Parathyroid adenoma (tissue), 2 donors: ENCODE measurements at regions not wholly inside any gene's neighbourhood (a gene's known extent, or its start where the extent isn't known, plus 50 kb on each side); places are given as distances from the start of the nearest gene placed in this dataset.

Experiments used
- H2AFZ ChIP-seq: fragments of 300-600 bp; sonication (generic); one replicate; pipeline ENCODE4 v1.7.0; 2017; ENCODE audit warnings: antibody characterized with exemption, mild to moderate bottlenecking
- H3K27ac ChIP-seq: fragments of 300-600 bp; sonication (generic); one replicate; pipeline ENCODE4 v1.7.0; 2017
- H3K27me3 ChIP-seq: fragments of 300-600 bp; sonication (generic); one replicate; pipeline ENCODE4 v1.7.0; 2017; ENCODE audit warnings: low read length; ENCODE audit not compliant: control insufficient read depth, insufficient read depth
- H3K36me3 ChIP-seq: fragments of 300-600 bp; sonication (generic); one replicate; pipeline ENCODE4 v1.7.0; 2017; ENCODE audit warnings: low read length; ENCODE audit not compliant: control insufficient read depth, insufficient read depth
- H3K4me1 ChIP-seq: fragments of 300-600 bp; sonication (generic); one replicate; pipeline ENCODE4 v1.7.0; 2017; ENCODE audit warnings: control low read depth
- H3K4me2 ChIP-seq: fragments of 300-600 bp; sonication (generic); one replicate; pipeline ENCODE4 v1.7.0; 2017; ENCODE audit warnings: low read length
- H3K4me3 ChIP-seq: fragments of 300-600 bp; sonication (generic); one replicate; pipeline ENCODE4 v1.7.0; 2017; ENCODE audit warnings: low read depth, low read length
- H3K79me2 ChIP-seq: fragments of 300-600 bp; sonication (generic); one replicate; pipeline ENCODE4 v1.7.0; 2017; ENCODE audit warnings: control low read depth
- H3K9ac ChIP-seq: fragments of 300-600 bp; sonication (generic); one replicate; pipeline ENCODE4 v1.7.0; 2017; ENCODE audit warnings: mild to moderate bottlenecking
- H3K9me3 ChIP-seq: fragments of 300-600 bp; sonication (generic); one replicate; pipeline ENCODE4 v1.7.0; 2017; ENCODE audit warnings: low read length; ENCODE audit not compliant: control insufficient read depth
- CTCF ChIP-seq: fragments of 300-600 bp; sonication (generic); IDR thresholded peaks from one replicate; pipeline ENCODE4 v1.7.0; 2017; ENCODE audit warnings: antibody characterized with exemption, mild to moderate bottlenecking
- donor health status: primary hyperparathyroidism.

GRCh38 chr11:22460181-22460580, 122.0 kb downstream of the SLC17A6 start:
- no peak overlapping the region for H3K4me3 ChIP-seq
- no peaks in the 10 kb centered on the region for H3K27me3 ChIP-seq
- H3K4me1 ChIP-seq: peaks cover 2% of the 10 kb centered on the region
- no peak overlapping the region for H3K27ac ChIP-seq
- no peak overlapping the region for H3K4me2 ChIP-seq
- no peak overlapping the region for H2AFZ ChIP-seq
- no peaks in the 10 kb centered on the region for H3K36me3 ChIP-seq
- no peaks in the 10 kb centered on the region for H3K9me3 ChIP-seq
- no peak for TF ChIP-seq CTCF
- H3K9ac ChIP-seq: no peak overlapping the region
- no peaks in the 10 kb centered on the region for H3K79me2 ChIP-seq

- Histone ChIP-seq H3K9ac (no peak overlapping the region), H3K4me3 (no peak overlapping the region), H3K27me3 (no peaks in the 10 kb centered on the region), H3K9me3 (no peaks in the 10 kb centered on the region), H3K4me1 (peaks cover 2% of the 10 kb centered on the region), H3K79me2 (no peaks in the 10 kb centered on the region), H3K36me3 (no peaks in the 10 kb centered on the region), H3K4me2 (no peak overlapping the region), H3K27ac (no peak overlapping the region), H2AFZ (no peak overlapping the region)
- TF ChIP-seq CTCF: no peak
Measured at GRCh38 chr11:22459048-22459447, 120.9 kb downstream of the SLC17A6 start.

GRCh38 chr11:22458161-22458560, 120.0 kb downstream of the SLC17A6 start:
- Histone ChIP-seq H3K36me3 (no peaks in the 10 kb centered on the region), H3K4me1 (peaks cover 2% of the 10 kb centered on the region), H3K4me2 (no peak overlapping the region), H3K27ac (peak overlapping the region; percentile 72), H2AFZ (peak overlapping the region; percentile 28), H3K9ac (no peak overlapping the region), H3K9me3 (no peaks in the 10 kb centered on the region), H3K79me2 (no peaks in the 10 kb centered on the region), H3K27me3 (no peaks in the 10 kb centered on the region), H3K4me3 (no peak overlapping the region)
- no peak for TF ChIP-seq CTCF

- Histone ChIP-seq H3K4me2 (no peak overlapping the region), H3K4me1 (peaks cover 2% of the 10 kb centered on the region), H3K36me3 (no peaks in the 10 kb centered on the region), H3K9ac (no peak overlapping the region), H3K27me3 (no peaks in the 10 kb centered on the region), H3K4me3 (no peak overlapping the region), H2AFZ (no peak overlapping the region), H3K27ac (peak overlapping the region; percentile 72), H3K9me3 (no peaks in the 10 kb centered on the region), H3K79me2 (no peaks in the 10 kb centered on the region)
- no peak for TF ChIP-seq CTCF
Measured at GRCh38 chr11:22456993-22457762, 119.0 kb downstream of the SLC17A6 start.
